ENCODE measurements at regions not wholly inside any gene's neighbourhood (a gene's known extent, or its start where the extent isn't known, plus 50 kb on each side); places are given as distances from the start of the nearest gene placed in this dataset.

DNA sequence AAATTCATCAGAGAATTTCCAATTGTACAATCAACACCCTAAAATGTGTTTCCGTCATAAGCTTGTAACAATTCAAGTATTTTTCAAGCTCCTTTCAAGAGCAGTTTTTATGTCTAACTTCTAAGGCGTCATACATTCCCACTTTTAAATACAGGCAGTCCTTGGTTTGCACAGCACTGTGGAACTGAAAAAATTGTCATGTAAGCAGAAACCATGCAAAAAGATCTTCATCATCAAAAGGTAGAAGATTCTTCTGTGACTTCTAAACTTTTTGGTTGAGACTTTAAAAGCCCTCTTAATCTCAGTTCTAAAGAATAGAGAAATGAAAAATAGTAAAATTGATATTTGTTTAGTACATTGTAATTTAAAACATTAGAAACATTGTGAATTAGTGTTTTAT, 315.6 kb downstream of the TPBG start:
- Mint-ChIP-seq H3K27ac (no peak overlapping the region), H3K4me1 (no peaks in the 10 kb centered on the region), H3K36me3 (ENCODE audit: low read depth) (no peaks in the 10 kb centered on the region), H3K4me3 (no peak overlapping the region), H3K27me3 (no peaks in the 10 kb centered on the region), H3K9me3 (peaks cover 15% of the 10 kb centered on the region)
- CTCF ChIA-PET, result no interaction called here
- POLR2A ChIA-PET, result no interaction called here
- no peak for DNase-seq

DNA sequence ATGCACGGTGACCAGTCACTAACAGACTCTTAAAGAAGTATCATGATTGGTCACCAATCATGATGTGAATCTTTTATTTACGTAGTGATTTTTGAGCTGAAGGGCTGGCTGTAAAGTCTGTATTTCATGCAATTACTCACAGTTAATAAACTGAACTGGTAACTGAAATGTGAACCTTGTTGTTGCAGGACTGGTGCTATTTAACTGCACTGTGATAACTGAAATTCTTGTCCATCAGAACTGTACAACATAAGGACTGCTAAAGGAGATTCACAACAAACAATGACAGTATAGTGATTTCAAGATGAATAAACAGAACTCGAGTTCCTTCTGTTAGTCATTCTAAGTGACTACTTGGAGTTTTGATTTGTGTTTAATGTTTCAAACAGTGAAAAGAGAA, 316.6 kb downstream of the TPBG start:
- POLR2A ChIA-PET, result no interaction called here
- H3K27me3 Mint-ChIP-seq, result no peaks in the 10 kb centered on the region
- H3K27ac Mint-ChIP-seq, result no peak overlapping the region
- CTCF ChIA-PET, result no interaction called here
- H3K9me3 Mint-ChIP-seq, result peaks cover 15% of the 10 kb centered on the region
- H3K4me3 Mint-ChIP-seq, result no peak overlapping the region
- H3K4me1 Mint-ChIP-seq, result no peaks in the 10 kb centered on the region
- DNase-seq, result no peak
- no peaks in the 10 kb centered on the region for H3K36me3 Mint-ChIP-seq (ENCODE audit: low read depth)

DNA sequence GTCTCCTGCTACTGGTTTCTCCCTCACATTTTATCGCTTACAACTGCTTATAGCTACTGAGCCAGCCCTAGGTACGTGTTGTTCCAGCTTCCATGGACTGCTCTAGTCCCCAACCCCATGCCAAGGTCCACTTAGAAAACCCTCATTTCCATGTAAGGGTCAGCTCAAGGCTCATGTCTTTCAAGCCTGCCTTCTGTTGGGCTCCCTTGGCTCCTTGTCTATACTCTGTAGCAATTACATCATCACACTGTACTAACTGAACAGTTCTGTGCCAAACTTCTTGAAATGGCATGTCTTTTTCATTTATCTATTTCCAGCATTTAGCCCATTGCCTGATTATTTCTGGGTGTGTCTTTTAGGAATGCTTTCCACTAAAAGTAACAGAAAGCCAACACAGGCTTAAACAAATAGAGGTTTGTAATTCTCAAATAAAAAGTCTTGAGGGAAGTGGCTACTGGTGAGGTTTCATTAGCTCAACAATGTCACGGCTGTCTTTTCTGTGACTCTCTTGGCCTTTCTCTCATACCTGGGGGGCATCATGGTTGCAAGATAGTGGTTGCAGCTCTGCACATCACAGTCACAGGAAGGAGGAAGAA, 317.6 kb downstream of the TPBG start:
- Mint-ChIP-seq H3K27ac (no peak overlapping the region), H3K36me3 (ENCODE audit: low read depth) (no peaks in the 10 kb centered on the region), H3K4me3 (no peak overlapping the region), H3K27me3 (no peaks in the 10 kb centered on the region), H3K9me3 (peaks cover 15% of the 10 kb centered on the region), H3K4me1 (no peaks in the 10 kb centered on the region)
- no peak for DNase-seq
- POLR2A ChIA-PET, result no interaction called here
- CTCF ChIA-PET, result no interaction called here

DNA sequence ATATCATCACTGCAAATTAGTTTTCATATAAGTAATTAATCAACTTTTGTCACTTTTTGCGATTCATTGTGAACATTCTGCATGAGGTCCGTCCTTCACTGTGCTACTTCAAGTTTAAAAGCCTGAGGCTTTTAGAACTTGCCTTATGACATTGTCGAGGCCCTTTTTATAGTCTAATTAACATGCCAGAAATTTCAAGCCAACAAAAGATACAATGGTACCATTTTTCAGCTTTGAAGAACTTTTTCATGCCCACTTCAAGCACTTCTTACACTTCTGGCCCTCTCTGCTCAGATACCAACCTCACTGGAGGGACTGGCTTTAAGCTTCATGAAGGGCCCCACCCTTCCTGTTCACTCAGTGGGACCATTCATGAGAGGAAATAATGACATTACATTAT, 323.1 kb downstream of the TPBG start:
- no peaks in the 10 kb centered on the region for H3K27me3 Mint-ChIP-seq
- ChIA-PET POLR2A (no interaction called here), CTCF (no interaction called here)
- no peaks in the 10 kb centered on the region for H3K4me1 Mint-ChIP-seq
- no peaks in the 10 kb centered on the region for H3K9me3 Mint-ChIP-seq
- no peak overlapping the region for H3K27ac Mint-ChIP-seq
- no peak for DNase-seq
- H3K36me3 Mint-ChIP-seq (ENCODE audit: low read depth), result no peaks in the 10 kb centered on the region
- no peak overlapping the region for H3K4me3 Mint-ChIP-seq

DNA sequence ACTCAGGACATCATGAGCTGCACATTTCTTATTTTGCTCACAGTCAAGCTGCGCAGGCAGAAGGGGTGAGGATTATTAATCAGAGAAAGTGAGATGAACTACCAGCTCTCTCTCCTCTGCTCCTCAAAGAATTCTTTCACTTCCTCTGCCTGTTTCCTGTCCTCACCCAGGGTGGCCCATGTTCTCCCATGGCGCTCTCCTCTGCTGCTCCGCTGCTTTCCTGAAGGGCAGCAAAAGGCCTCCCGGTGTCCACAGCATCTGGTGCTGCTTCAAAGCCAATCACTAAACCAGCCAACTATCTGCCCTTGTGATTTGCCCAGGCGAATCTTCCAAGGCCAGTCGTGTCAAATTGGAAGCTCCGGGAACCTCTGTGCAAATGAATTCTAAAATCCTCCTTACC, 324.2 kb downstream of the TPBG start:
- Mint-ChIP-seq H3K27me3 (no peaks in the 10 kb centered on the region), H3K4me1 (no peaks in the 10 kb centered on the region), H3K27ac (no peak overlapping the region), H3K4me3 (no peak overlapping the region), H3K9me3 (no peaks in the 10 kb centered on the region), H3K36me3 (ENCODE audit: low read depth) (no peaks in the 10 kb centered on the region)
- CTCF ChIA-PET, result no interaction called here
- DNase-seq, result no peak
- POLR2A ChIA-PET, result no interaction called here

DNA sequence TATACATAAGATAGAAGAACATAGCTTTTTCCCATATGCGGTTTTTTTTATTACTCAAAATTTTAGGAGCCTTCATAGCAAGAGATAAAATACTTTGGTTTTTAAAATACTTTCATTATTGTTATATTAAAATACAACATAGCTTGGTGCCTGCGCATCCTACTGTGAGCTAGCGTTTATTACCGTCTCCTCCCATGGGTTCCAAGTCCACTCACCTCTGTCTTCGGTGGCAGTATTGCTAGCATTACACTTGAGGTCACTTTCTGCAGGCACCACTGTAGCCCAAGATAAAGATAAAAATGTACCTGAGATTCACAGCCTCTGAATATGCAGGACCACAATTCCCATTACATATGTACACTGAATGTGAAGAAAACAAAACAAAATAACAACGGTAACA, 326.7 kb downstream of the TPBG start:
- ChIA-PET POLR2A (no interaction called here), CTCF (no interaction called here)
- no peak overlapping the region for H3K27ac Mint-ChIP-seq

DNA sequence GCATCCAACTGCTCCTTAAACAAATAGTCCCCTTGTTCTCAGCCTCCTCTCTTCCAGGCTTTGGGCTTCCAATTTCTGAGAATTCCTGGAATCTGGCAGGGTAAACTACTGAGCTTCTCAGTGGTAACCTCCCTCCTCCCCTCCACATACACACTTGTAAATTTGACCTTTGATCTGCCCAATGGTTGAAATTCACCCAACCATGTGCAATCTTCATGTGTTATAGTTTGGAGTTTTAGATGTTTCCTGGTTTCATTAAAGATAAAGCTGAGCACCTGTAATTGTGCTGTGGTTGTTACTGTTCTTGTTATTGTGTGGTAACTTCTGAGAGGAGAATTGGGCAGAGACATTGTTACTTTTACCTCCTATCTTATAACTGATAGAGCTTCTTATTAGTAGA, 328.4 kb downstream of the TPBG start:
- CTCF ChIA-PET, result no interaction called here
- H3K27ac Mint-ChIP-seq, result no peak overlapping the region
- H3K4me1 Mint-ChIP-seq, result no peaks in the 10 kb centered on the region
- H3K9me3 Mint-ChIP-seq, result no peaks in the 10 kb centered on the region
- no peaks in the 10 kb centered on the region for H3K27me3 Mint-ChIP-seq
- H3K4me3 Mint-ChIP-seq, result no peak overlapping the region
- H3K36me3 Mint-ChIP-seq (ENCODE audit: low read depth), result no peaks in the 10 kb centered on the region
- no peak for DNase-seq
- POLR2A ChIA-PET, result no interaction called here

More for the DNA sequence above, 326.7 kb downstream of the TPBG start:
- Mint-ChIP-seq H3K27me3 (no peaks in the 10 kb centered on the region), H3K36me3 (ENCODE audit: low read depth) (no peaks in the 10 kb centered on the region), H3K4me1 (no peaks in the 10 kb centered on the region), H3K4me3 (no peak overlapping the region), H3K9me3 (no peaks in the 10 kb centered on the region)
- DNase-seq, result no peak

DNA sequence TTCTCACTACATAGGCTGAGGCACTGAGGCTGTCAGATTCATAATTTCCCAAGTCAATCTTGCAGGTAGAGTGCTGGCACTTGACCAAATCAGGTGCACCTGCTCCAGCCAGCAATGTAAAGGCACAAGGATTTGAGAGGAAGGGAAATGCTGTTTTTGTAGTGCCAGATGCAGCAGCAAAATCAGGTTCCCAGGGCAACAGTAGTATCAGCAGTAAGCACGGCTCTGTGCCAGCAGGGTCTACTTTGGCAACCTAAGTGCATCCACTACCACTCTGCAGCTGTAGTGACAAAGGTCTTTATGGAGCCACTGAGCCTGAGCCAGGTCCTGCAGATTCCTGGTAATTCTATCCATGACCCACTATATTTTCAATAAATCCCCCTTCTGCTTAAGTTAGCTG, 329.5 kb downstream of the TPBG start:
- Mint-ChIP-seq H3K36me3 (ENCODE audit: low read depth) (no peaks in the 10 kb centered on the region), H3K4me1 (no peaks in the 10 kb centered on the region), H3K4me3 (no peak overlapping the region), H3K9me3 (no peaks in the 10 kb centered on the region), H3K27ac (no peak overlapping the region), H3K27me3 (no peaks in the 10 kb centered on the region)
- DNase-seq, result no peak
- ChIA-PET POLR2A (no interaction called here), CTCF (interaction anchor here (1.7 kb wide), 1 partner anchor 19 kb away, joined by 5 read pairs; no protein-coding TSS in a partner anchor)

DNA sequence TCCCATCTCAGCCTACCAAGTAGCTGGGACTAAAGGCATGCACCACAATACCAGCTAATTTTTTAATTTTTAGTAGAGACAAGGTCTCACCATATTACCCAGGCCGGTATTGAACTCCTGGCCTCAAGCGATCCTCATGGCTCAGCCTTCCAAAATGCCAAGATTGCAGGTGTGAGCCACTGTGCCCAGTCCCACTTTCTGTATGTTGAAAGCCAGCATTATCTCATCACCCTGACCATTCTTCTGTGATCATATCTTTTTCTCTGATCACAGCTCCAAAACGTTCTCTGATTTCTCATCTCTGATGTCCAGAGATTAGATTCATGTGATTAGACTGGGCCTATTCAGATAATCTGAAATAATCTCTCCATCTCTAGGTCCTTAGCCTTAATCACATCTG, 337.7 kb downstream of the TPBG start:
- ChIA-PET POLR2A (no interaction called here), CTCF (interaction anchor here (1.3 kb wide), 1 partner anchor 11 kb away, joined by 3 read pairs; no protein-coding TSS in a partner anchor)
- H3K4me3 Mint-ChIP-seq, result no peak overlapping the region
- no peaks in the 10 kb centered on the region for H3K36me3 Mint-ChIP-seq (ENCODE audit: low read depth)
- peaks cover 3% of the 10 kb centered on the region for H3K27me3 Mint-ChIP-seq
- H3K4me1 Mint-ChIP-seq, result peaks cover 5% of the 10 kb centered on the region
- H3K9me3 Mint-ChIP-seq, result peaks cover 4% of the 10 kb centered on the region
- no peak for DNase-seq
- H3K27ac Mint-ChIP-seq, result no peak overlapping the region

DNA sequence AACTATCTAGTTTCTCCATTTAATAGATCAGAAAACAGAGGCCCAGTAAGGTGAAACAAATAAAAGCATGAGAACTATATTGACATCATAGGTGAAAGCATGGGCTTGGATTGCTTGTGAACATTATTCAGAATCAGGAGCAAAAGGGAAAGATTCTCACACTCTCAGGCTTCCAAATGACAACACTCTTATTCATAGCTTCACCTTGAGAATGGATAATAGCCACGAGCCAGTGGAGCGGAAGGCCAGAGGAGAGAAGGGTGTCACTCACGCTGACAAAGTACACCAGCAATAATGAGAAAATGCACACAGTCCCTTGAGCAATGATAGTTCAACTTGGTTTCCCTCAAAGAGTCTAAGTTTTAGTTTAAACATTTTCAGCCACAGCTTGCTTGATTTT, 339.0 kb downstream of the TPBG start:
- Mint-ChIP-seq H3K27me3 (peaks cover 3% of the 10 kb centered on the region), H3K9me3 (peaks cover 8% of the 10 kb centered on the region), H3K4me3 (no peak overlapping the region), H3K36me3 (ENCODE audit: low read depth) (no peaks in the 10 kb centered on the region), H3K4me1 (peaks cover 5% of the 10 kb centered on the region), H3K27ac (no peak overlapping the region)
- no peak for DNase-seq
- ChIA-PET CTCF (interaction anchor here (1.7 kb wide), 1 partner anchor 10 kb away, joined by 5 read pairs; no protein-coding TSS in a partner anchor), POLR2A (no interaction called here)

DNA sequence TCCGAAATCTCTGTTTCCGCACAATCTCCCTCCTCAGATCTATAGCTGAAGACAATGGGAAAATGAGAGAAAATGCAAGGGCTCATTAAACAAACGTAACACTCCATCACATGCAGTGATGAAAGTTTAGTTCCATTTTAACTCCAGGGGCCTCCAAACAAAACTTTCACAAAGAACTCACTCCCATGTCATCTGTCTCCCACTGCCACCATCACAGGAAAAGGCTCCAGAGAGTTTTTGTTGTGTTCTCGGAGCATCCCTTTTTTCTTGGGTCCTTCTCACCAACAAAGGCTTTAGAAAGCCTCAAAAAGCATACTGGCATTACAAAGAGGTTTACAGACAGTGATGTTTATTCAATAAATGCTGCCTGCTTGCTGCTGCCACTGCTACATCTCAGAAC, 339.6 kb downstream of the TPBG start:
- Mint-ChIP-seq H3K27me3 (peaks cover 3% of the 10 kb centered on the region), H3K4me1 (peaks cover 5% of the 10 kb centered on the region), H3K27ac (no peak overlapping the region), H3K4me3 (no peak overlapping the region), H3K36me3 (ENCODE audit: low read depth) (no peaks in the 10 kb centered on the region), H3K9me3 (peaks cover 8% of the 10 kb centered on the region)
- ChIA-PET CTCF (interaction anchor here (1.7 kb wide), 1 partner anchor 9 kb away, joined by 5 read pairs; no protein-coding TSS in a partner anchor), POLR2A (no interaction called here)
- no peak for DNase-seq

DNA sequence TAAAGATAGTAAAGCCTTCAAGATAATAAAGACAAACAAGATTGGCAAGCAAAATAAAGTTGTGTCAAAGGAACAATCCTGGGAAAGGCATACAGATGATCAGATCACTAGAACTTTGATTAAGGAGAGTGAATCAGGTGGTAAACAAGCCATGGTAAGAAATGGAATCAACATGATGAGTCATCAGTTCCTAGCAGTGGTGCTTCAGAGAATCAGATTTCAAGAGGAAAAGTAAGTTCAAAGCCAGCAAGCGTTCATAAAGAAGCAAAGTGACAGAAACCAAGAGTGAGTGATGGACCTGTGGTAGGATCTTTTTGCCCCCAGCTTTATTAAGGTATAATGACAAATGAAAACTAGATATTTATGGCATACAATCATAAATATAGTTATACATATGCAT, 340.4 kb downstream of the TPBG start:
- Mint-ChIP-seq H3K4me3 (no peak overlapping the region), H3K36me3 (ENCODE audit: low read depth) (no peaks in the 10 kb centered on the region), H3K4me1 (peaks cover 5% of the 10 kb centered on the region), H3K9me3 (peaks cover 8% of the 10 kb centered on the region), H3K27me3 (peaks cover 1% of the 10 kb centered on the region), H3K27ac (no peak overlapping the region)
- no peak for DNase-seq
- CTCF ChIA-PET, result no interaction called here
- POLR2A ChIA-PET, result no interaction called here

DNA sequence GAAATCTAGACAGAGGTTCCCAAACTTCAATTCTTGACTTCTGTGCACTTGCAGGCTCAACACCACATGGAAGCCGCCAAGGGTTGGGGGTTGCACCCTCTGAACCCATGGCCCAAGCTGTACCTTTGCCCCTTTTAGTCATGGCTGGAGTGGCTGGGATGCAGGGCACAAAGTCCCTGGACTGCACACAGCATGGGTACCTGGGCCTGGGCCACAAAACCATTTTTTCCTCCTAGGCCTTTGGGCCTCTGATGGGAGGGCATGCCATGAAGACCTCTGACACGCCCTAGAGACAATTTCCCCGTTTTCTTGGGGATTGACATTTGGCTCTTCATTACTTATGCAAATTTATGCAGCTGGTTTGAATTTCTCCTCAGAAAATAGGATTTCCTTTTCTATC, 342.0 kb downstream of the TPBG start:
- Mint-ChIP-seq H3K27me3 (peaks cover 1% of the 10 kb centered on the region), H3K36me3 (ENCODE audit: low read depth) (no peaks in the 10 kb centered on the region), H3K4me1 (peaks cover 5% of the 10 kb centered on the region), H3K27ac (no peak overlapping the region), H3K9me3 (peaks cover 8% of the 10 kb centered on the region), H3K4me3 (no peak overlapping the region)
- ChIA-PET CTCF (no interaction called here), POLR2A (no interaction called here)
- no peak for DNase-seq

DNA sequence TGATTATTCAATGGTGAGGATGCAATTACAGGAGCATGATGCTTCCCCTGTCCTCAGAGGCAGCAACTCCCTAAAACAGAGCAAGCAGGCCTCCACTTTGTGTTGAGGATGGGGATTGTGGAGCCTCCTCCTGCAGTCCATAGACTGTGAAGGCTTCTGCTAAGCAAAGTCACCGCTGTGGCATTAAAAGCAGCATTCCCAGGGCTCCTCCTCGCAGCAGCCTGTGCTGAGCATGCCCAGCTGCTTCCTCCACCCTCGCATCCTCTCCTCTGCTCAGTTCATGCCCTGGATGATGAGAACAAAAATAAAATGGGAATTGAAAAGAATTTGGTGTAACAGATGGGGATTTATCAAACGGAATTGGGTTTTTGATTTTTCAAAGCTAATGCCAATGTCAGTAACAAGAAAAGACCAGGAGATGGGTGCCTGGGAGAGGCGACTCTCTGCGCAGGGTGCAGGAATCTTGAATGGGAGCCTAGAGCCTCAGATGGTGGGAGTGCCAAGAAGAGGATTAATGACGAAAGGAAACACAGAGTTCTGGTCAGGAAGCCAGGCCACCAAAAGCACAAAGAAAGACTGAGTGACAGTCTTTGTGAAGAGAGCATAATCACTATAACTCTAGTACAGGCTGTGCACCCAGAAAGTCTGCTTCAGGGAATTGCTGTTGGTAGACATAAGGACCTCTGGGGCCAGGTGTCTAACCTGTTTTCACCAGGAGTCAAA, 347.6 kb downstream of the TPBG start:
- Mint-ChIP-seq H3K4me3 (no peak overlapping the region), H3K36me3 (ENCODE audit: low read depth) (no peaks in the 10 kb centered on the region), H3K27me3 (no peaks in the 10 kb centered on the region), H3K9me3 (peaks cover 4% of the 10 kb centered on the region), H3K27ac (no peak overlapping the region), H3K4me1 (no peaks in the 10 kb centered on the region)
- CTCF ChIA-PET, result interaction anchor here (1.8 kb wide), 1 partner anchor 439 kb away, joined by 5 read pairs; no protein-coding TSS in a partner anchor
- DNase-seq, result no peak
- POLR2A ChIA-PET, result no interaction called here
